ENCODE measurements at regions not wholly inside any gene's neighbourhood (a gene's known extent, or its start where the extent isn't known, plus 50 kb on each side); places are given as distances from the start of the nearest gene placed in this dataset.
"Not testable (repeated sequence)": the region's sequence is repeated elsewhere in the genome, so short reads cannot be mapped to it uniquely, and the experiment has no call there.

DNA sequence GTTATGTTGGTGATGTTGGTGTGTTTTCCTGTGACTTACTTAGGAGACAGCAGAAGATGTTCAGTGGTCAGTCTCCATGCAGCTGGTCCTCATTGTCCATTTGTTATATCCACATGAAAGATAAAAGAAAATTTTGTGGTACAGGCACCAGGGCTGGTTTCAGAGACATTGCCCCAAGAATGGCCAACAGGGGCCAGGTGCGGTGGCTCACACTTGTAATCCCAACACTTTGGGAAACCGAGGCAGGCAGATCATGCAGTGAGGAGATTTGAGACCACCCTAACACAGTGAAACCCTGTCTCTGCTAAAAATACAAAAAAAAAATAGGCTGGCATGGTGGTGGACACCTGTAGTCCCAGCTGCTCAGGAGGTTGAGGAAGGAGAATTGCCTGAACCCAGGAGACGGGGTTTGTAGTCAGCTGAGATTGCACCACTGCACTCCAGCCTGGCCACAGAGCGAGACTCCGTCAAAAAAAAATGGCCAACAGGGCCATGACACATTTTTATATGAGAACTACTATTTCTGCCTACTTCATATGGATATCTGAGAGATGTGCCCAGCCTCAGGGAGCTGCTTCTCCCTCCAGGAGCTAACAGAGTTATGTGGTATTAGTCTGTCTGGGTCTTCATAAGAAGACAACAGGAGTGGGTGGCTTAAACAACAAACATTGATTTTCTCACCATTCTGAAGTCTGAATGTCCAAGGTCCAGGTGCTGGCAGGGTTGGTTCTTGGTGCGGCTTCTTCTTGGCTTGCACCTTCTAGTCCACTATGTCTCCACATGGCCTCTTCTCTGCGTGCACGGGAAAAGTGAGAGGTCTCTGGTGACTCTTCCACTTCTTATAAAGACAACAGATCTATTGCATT is 821.7 kb downstream of the TMEM121 start:
- Histone ChIP-seq H3K4me1 (no peaks in the 10 kb centered on the region), H3K36me3 (no peaks in the 10 kb centered on the region), H3K27ac (no peak overlapping the region), H3K9me3 (no peaks in the 10 kb centered on the region), H3K27me3 (peaks cover 5% of the 10 kb centered on the region), H3K4me3 (no peak overlapping the region)
- DNase-seq (ENCODE audit: low spot score in 2 of 2), result peak in 1 of 2 donors; percentile 79
- WGBS, result 52% methylated on average over 8 of the region's 8 CpGs
- no peak for TF ChIP-seq CTCF (IDR thresholded peaks at IDR 0.05)
- no peak for TF ChIP-seq POLR2A (IDR thresholded peaks at IDR 0.05)
- TF ChIP-seq POLR2AphosphoS5 (IDR thresholded peaks at IDR 0.05), result no peak
- TF ChIP-seq EP300 (IDR thresholded peaks at IDR 0.05), result no peak

- not testable (repeated sequence) for H3K9me3 ChIP-seq; H3K36me3 ChIP-seq; H3K4me3 ChIP-seq; DNase-seq (ENCODE audit: low spot score in 2 of 2); H3K4me1 ChIP-seq; H3K27ac ChIP-seq; H3K27me3 ChIP-seq
- TF ChIP-seq CTCF (IDR thresholded peaks at IDR 0.05), result peak in 1 of 2 donors; percentile 33
- WGBS, result 33% methylated on average over 14 of the region's 18 CpGs
Measured at GRCh38 chr14:106348873-106349540, 822.6 kb downstream of the TMEM121 start.

- H3K36me3 ChIP-seq; DNase-seq (ENCODE audit: low spot score in 2 of 2); H3K27me3 ChIP-seq; H3K9me3 ChIP-seq; H3K4me1 ChIP-seq; H3K4me3 ChIP-seq; H3K27ac ChIP-seq: not testable (repeated sequence)
- 76% methylated on average over 7 of the region's 7 CpGs for WGBS
Measured at GRCh38 chr14:106349678-106350457, 823.5 kb downstream of the TMEM121 start.

DNA sequence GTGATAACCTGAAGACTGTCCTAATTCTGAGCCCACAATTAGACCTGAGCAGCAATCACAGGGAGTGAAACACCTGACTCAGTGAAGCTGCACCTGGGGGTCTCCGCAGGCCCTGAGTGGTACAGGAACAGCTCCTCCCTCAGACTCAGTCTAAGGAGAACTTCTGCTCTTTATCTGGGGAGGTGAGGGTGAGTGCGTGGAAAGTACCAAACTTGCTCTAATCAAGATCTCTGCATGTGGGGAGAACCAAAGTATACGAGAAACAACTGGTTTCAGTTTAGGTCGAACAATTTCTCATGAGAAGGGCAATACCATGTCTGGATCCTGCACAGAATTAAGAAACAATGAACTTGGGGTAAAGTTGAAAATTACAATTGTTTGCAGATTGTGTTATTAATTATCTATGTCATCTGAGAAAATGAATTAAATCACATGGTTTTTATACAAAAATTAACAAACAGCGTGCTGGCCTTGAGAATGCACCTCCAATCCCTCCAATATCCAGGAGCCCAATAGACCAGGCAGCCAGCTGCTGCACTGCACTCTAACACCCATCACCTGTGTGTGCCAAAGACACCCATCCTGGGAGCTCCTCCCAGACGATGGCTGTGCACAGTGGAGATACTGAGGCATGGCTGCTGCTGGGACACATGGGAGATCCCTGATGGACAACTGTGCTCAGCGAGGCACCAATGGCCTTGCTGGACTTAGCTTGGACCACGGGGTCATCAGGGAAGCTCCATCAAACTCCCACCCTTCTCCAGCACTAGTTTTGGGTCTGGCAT is 828.8 kb downstream of the TMEM121 start:
- H3K4me1 ChIP-seq; DNase-seq (ENCODE audit: low spot score in 2 of 2); H3K27me3 ChIP-seq; H3K9me3 ChIP-seq; H3K27ac ChIP-seq; H3K36me3 ChIP-seq; H3K4me3 ChIP-seq: not testable (repeated sequence)
- 39% methylated on average over 8 of the region's 8 CpGs for WGBS

- not testable (repeated sequence) for H3K4me3 ChIP-seq; H3K4me1 ChIP-seq; H3K27me3 ChIP-seq; H3K9me3 ChIP-seq; DNase-seq (ENCODE audit: low spot score in 2 of 2); H3K27ac ChIP-seq; H3K36me3 ChIP-seq
- WGBS, result 50% methylated on average over 6 of the region's 6 CpGs
Measured at GRCh38 chr14:106355881-106356642, 829.7 kb downstream of the TMEM121 start.

- H3K4me1 ChIP-seq; H3K27ac ChIP-seq; DNase-seq (ENCODE audit: low spot score in 2 of 2); H3K27me3 ChIP-seq; H3K36me3 ChIP-seq; H3K9me3 ChIP-seq; H3K4me3 ChIP-seq: not testable (repeated sequence)
- WGBS, result 34% methylated on average over 2 of the region's 2 CpGs
Measured at GRCh38 chr14:106356643-106356930, 830.2 kb downstream of the TMEM121 start.

DNA sequence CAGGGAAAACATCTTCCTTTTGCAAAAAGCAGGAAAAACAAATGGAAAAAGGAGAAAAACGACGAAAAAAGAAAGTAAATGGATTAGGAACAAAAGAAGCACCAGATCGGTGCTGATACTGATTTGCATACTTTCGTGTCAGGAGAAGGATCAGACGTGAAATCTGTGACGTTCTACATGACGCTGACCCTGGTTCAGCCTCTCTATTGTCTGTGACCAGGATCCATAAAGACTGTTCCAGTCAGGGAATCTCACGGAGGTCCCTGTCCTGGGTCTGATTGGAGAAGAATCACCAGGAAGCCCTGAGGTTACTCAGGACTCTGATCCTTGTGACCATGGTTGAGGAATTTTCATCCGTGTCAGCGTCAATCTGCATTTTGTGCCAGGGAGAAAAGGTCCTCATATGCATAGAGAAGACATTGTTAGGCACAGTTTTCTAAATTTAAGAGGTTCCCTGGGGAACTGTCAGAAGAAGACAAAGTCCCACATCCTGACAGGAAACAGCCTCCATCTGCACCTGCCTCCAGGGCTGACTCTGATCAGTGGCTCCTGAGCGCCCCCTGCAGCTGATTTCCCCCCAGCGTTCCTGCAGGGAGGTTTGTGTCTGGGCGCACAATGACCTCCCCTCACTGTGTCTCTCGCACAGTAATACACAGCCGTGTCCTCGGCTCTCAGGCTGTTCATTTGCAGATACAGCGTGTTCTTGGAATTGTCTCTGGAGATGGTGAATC is 832.9 kb downstream of the TMEM121 start:
- 52% methylated on average over 12 of the region's 17 CpGs for WGBS
- not testable (repeated sequence) for H3K27me3 ChIP-seq; H3K27ac ChIP-seq; H3K9me3 ChIP-seq; H3K36me3 ChIP-seq; H3K4me3 ChIP-seq; DNase-seq (ENCODE audit: low spot score in 2 of 2); H3K4me1 ChIP-seq

GRCh38 chr14:106365371-106365770 is 839.0 kb downstream of the TMEM121 start:
- 43% methylated on average over 2 of the region's 4 CpGs for WGBS
- H3K4me1 ChIP-seq; H3K27ac ChIP-seq; H3K36me3 ChIP-seq; DNase-seq (ENCODE audit: low spot score in 2 of 2); H3K4me3 ChIP-seq; H3K9me3 ChIP-seq; H3K27me3 ChIP-seq: not testable (repeated sequence)

DNA sequence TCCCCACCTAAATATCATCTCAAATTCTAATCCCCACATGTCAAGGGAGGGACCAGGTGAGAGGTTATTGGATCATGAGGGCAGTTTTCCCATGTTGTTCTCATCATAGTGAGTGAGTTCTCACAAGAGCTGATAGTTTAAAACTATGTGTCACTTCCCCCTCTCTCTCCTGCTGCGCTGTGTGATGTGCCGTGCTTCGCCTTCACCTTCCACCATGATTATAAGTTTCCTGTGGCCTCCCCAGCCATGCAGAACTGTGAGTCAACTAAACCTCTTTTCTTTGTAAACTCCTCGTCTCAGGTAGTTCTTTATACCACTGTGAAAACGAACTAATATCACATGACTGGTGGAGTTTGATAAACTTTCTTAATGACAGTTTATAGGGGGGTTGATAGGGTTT is 839.5 kb downstream of the TMEM121 start:
- not testable (repeated sequence) for H3K36me3 ChIP-seq; H3K27ac ChIP-seq; H3K4me1 ChIP-seq; H3K4me3 ChIP-seq; H3K27me3 ChIP-seq; DNase-seq (ENCODE audit: low spot score in 2 of 2); H3K9me3 ChIP-seq
- WGBS, result 41% methylated on average over 4 of the region's 5 CpGs

GRCh38 chr14:106366971-106367370 is 840.6 kb downstream of the TMEM121 start:
- not testable (repeated sequence) for H3K9me3 ChIP-seq; H3K4me3 ChIP-seq; H3K36me3 ChIP-seq; DNase-seq (ENCODE audit: low spot score in 2 of 2); H3K4me1 ChIP-seq; H3K27ac ChIP-seq; H3K27me3 ChIP-seq
- WGBS, result 40% methylated on average over 1 of the region's 1 CpG
